GM03348 (cell line): ENCODE measurements at regions not wholly inside any gene's neighbourhood (a gene's known extent, or its start where the extent isn't known, plus 50 kb on each side); places are given as distances from the start of the nearest gene placed in this dataset.

ENCODE experiments used
- DNase-seq: peaks from one replicate; pipeline ENCODE4 v3.0.0; 2012; ENCODE audit warnings: low spot score

DNA sequence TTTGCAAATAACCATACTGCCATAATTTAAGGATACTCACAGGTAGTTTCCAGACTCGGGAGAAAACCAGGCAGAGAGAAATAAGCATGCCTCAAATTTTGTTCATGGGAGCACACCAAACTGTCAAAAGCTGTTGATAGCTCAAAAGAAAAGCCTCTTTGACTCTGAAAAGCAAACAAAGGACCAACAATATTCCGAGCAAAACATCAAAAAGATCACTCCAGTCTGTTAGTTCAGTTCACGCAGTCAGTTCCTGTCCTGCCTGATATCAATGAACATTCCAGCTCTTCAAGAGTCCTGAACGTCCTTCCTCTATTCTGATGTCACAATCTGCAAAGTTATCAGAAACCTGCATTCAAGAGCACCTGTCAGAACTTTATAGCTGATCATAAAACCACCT lies 78.7 kb downstream of the RRM2 start:
- no peak for DNase-seq

- DNase-seq = no peak
Measured at GRCh38 chr2:10202131-10202665, 79.7 kb downstream of the RRM2 start.

- DNase-seq = no peak
Measured at GRCh38 chr2:10204326-10205161, 82.0 kb downstream of the RRM2 start.

DNA sequence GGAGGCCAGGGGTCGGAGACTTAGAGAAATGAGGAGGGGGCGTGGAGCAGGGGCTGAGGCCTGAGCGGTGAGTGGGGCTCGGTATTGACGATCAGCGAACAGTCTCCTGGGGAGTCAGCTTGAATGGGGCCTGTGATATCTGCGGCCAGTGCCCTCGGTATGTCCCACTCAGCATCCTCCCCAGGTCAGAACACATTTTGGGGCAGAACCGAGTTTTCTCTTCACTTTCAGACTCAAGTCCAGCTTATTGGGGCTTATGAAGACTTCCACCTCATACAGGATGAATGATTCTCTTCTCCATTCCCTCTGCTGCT lies 82.6 kb downstream of the RRM2 start:
- DNase-seq = no peak

DNA sequence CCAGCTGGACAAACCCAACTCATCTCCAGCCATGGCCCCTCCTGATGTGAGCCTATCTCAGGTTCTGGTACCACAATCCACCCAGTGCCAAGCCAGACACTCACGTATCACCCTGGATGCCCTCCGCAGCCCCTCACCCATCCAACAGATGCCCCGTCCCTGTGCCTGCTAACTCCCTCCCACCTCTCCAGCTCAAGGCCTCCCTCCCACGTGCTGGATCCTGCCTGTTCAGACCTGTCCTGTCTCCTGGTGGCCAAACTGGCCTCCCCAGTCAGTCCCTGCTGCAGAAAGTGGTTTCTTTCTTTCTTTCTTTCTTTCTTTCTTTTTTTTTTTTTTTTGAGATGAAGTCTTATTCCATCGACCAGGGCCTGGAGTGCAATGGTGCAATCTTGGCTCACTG lies 86.2 kb downstream of the RRM2 start:
- no peak for DNase-seq

GRCh38 chr2:10209406-10209935 lies 86.9 kb downstream of the RRM2 start:
- DNase-seq = no peak

DNA sequence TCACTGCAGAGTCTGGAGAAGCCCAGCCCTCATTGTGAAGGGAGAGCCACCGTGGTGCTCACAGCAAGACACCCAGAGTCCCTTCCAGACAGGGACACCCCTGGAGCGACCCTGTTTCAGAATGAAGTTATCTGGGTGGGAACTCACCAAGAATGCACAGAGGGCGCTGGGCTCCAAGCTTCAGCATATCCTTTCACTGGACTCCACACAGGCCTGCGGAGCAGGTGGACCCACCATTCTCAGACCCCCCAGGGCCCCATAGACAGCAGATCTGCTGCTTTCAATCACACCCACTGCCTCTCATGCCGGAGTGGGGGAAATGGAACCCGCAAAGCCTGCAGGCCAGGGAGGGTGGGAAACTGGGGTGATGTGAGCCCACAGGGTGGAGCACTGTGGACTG lies 87.8 kb downstream of the RRM2 start:
- DNase-seq = no peak

DNA sequence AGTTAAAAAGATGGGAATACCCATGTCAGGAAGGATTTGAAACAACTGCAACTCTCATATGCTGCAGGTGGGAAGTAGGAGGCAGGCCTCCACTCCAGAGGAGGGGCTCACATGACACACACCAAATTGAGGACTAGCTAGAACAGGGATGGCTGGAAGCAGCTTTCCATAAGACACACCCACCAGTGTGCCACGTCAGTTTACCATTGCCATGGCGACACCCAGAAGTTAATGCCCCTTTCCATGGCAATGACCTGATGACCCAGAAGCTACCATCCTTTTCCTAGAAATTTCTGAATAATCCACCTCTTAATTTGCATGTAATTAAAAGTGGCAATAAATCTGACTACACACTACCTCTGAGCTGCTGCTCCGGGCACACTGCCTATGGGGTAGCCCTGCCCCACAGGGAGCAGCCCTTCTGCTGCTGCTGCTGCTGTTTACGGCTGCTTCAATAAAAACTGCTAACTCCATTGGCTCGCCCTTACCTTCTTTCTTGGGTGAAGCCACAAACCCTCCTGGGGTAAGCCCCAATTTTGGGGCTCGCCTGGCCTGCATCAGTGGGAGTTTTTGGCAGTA lies 89.4 kb downstream of the RRM2 start:
- DNase-seq = no peak

DNA sequence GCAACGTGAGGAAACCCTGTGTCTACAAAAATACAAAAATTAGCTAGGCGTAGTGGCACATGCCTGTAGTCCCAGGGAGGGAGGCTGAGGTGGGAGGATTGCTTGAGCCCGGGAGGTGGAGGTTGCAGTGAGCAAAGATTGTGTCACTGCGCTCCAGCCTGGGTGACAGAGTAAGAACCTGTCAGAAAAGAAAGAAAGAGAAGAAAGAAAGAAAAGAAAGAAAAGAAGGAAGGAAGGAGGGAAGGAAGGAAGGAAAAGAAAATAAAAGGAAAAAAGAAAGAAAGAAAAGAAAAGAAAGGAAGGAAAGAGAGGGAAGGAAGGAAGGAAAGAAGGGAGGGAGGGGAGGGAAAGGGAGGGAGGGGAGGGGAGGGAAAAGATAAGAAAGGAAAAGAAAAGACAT lies 89.9 kb upstream of the HPCAL1 start:
- DNase-seq = no peak

DNA sequence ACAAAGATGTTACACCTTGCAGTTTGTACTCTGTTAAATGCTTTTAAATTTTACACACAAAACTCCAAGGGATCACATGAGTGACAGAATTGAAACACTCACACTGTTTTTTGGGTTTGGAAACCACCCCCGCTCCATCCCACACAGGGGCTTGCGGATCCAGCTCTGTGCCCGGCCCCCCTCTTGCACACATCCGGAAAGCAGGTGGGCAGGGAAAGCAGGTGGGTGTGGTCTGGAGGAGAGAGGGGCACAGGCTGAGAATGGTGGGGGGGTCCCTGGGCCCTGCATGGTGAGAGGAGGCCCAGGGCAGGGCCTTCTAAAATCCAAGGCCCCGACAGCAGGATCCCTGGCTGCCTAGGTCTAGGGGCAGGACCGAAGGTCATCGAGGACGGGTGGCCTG lies 88.5 kb upstream of the HPCAL1 start:
- DNase-seq = no peak

DNA sequence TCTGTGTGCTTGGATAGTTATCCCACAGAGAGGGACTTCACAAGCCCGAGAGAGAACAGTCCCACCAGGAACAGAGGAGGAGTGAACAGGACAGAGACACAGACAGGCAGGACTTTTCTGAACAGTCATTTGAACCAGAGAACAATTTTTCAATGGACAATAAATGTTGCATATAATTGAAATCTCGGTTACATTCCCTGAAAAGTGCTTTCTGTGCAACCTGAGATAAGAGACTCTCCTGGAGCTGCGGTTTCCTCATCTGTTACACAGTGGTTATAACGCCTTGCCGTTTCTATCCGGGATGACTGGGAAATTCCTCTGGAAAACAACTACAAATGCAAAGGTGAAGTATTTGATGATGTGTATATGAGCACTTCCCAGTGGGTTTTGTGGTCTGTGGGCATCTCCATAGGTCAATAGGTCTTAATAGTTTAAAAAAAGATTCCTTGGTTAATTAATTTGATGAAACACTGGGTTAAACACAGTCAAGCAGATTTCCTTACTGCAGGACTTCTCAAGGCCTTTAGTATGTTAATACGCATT lies 87.2 kb upstream of the HPCAL1 start:
- DNase-seq = no peak

DNA sequence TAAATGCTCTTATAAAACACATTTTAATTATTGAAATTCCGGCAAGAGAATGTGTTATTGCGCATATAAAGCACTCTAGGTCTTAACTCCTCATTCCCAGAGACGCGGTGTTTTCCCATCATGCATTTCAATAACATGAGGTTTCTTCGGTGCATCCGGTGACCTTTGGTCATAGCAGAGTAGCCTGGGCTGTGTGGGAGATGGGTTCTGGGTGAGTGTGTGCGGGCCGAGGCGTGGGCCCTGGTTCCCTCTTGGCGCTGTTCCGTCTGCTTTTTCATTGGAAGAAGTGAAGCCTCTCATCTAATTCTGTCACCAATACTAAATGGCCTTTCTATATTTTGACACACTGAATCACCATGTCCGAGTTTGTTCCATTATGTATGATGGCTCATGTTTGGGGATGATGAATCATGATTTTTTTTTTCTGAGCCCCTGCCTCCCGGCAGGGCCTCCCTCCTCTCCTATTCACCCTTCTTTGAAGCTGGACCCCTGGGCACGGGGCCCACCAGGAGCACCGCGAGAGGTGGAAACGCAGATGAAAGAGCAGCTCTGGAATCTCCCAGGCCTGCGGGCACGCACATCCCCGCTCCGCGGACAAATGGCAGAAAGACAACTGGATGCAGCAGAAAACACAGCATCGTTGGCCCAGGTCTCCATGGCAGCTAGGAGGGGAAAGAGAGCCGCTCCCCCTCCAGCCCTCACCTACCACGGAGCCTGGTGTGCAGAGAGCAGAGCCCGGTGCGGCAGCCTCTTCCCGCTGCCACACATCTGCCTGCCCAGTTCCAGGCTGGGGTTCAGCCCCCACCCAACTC lies 85.8 kb upstream of the HPCAL1 start:
- no peak for DNase-seq

DNA sequence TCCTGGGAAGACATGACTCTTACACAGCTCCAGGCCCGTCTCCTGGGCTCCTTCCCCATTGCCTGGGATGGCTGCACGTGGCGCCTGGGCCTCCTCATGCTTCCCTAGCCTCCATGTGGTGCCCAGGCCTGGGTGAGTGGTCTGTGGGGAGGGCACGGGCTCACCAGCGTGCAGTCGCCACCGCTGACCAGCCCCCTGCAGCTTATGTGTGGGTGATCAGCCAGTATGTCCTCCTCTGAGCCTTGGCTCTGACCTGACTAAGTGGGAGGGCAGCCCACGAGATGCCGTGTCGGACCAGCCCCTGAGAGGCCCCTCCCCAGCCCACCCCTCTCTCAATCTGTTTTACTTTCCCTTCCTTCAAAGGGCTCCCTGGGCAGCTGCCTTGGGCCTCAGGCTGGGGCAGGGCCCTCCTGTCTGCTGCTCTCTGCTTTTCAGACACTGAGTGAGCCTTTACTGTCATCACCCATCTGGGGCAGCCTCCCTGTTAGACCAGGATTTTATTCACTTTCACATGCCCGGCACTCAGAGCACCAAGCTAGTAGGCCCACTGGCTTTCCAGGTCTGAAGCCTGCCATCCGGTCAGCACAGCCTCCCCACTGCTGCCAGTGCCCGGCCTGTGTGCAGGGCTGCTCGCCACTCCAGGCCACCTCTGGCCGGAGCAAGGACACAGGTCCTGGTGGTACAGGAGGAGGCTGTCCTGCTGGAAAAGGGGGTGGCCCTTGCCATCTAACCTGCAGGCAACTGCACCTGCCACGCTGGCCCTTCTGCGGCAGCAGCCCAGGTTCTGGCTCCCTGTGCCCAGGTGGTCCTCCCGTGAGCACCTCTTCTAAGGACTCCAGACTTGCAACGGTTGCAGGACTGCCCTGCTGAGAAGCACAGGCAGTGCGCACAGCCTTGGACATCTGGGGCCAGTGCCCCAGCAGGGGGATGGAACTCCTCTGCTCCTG lies 84.9 kb upstream of the HPCAL1 start:
- DNase-seq = no peak

DNA sequence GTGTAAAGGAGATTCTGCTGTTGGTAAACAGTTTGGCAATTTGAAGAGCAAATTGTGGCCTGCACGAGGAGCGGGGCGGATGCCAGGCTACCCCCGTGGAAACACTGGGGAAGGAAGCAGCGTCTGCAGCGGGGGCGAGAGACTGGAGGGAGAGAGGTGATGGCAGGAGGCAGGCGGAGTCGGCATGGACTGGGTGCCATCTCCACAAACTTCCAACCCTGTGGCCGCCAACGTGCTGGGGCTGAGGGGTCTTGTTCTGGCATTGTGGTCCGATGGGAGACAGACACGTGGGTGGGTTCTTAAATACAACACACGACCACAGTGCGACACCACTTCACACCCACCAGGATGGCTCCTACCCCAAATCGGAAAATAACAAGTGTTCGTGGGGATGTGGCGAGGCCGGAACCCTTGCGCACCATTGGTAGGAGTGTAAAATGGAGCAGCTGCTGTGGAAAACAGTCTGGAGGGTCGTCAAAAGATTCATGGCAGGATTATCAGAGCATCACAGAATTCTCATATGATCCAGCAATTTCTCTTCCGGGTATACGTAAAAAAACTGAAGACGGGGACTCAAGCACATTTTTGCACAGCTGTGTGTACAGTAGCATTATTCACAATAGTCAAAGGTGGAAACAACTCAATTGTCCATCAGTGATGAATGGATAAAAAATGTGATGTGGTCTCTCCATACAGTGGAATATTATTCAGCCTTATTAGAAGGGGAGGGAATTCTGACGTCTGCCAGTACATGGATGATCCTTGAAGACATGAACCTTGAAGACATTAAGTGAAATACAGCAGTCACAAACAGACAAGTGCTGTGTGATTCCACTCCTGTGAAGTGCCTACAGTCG lies 82.4 kb upstream of the HPCAL1 start:
- DNase-seq = no peak

GRCh38 chr2:10220902-10221391 lies 81.8 kb upstream of the HPCAL1 start:
- peak; percentile 71 for DNase-seq

DNA sequence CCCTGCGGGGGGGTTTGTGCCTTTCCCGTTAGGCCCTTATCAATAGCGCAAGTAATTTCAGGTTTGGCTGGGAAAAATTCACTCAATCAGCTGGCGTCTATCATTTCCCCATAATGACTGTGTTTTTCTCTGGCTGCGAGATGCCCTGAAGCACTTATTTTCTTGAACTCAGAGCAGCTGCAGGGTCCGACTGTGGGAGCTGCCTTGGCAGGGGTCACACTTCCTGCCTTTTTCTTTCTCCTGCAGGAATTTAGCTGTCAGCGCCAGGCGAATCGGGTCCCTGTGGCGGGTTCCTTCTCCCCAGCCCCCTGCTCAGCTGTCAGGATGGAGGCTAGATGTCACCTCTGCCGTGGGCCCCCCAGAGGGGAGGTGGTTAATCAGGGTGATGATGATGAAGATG lies 81.3 kb upstream of the HPCAL1 start:
- no peak for DNase-seq

DNA sequence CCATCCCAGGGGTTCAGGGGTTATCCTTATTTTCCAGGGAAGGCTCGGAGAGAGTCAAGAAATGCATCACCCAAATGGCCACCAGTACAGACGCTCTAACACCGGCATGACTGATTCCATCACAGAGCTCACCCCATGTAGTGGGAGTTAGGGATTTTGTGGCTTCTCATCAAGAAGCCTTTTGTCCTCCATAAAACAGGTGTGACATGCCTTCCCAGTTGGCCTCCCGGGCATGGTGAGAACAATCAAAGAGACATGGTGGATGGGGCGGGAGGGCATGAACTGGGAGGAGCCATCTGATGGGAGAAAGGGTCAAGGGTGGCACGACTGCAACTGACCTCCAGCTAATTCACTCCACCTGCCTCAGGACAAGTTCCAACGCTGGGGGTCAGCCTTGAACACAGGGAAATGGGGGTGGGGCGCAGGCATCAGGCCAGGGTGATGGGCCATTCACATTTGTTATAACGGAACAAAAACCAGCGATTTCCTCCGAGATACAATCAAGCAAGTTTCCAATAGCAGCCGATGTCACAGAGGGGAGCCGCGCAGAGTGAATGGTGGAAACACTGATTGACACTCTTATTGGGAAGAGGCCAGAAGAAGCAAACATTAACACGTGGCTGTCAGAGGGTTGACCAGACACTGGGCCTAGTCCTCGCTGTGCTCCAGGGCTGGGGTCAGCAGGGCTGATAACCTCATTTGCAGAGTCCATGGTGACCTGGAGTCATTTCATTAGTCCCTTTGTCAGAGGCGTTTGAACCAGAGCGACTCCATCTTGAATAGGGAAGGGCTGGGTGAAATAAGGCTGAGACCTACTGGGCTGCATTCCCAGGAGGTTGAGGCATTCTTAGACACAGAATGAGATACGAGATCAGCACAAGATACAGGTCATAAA lies 80.5 kb upstream of the HPCAL1 start:
- no peak for DNase-seq

- no peak for DNase-seq
Measured at GRCh38 chr2:10223471-10223870, 79.2 kb upstream of the HPCAL1 start.
